Osteoblast (primary cell): ENCODE measurements at regions not wholly inside any gene's neighbourhood (a gene's known extent, or its start where the extent isn't known, plus 50 kb on each side); places are given as distances from the start of the nearest gene placed in this dataset.

ENCODE experiments used
- DNase-seq: peaks from one replicate; pipeline ENCODE4 v3.0.0; 2011; ENCODE audit warnings: low spot score, mixed read lengths; ENCODE audit not compliant: insufficient read length; ENCODE audit errors: missing footprints
- H2AFZ ChIP-seq: 2 replicates; pipeline ENCODE4 v1.6.0; 2011; ENCODE audit warnings: mild to moderate bottlenecking, low read length
- H3K27ac ChIP-seq: 2 replicates; pipeline ENCODE4 v1.5.1; 2011; ENCODE audit warnings: mild to moderate bottlenecking, low read depth, low read length, moderate library complexity
- H3K27me3 ChIP-seq: 2 replicates; pipeline ENCODE4 v1.6.0; 2012; ENCODE audit warnings: mild to moderate bottlenecking, control low read depth, inconsistent platforms, low read length, moderate library complexity; ENCODE audit not compliant: insufficient read depth
- H3K36me3 ChIP-seq: 2 replicates; pipeline ENCODE4 v1.5.1; 2011; ENCODE audit warnings: mild to moderate bottlenecking, low read length, control low read depth, moderate library complexity; ENCODE audit not compliant: insufficient read depth
- H3K4me1 ChIP-seq: 2 replicates; pipeline ENCODE4 v1.5.1; 2011; ENCODE audit warnings: mild to moderate bottlenecking, low read length, control low read depth, moderate library complexity; ENCODE audit not compliant: insufficient read depth
- H3K4me2 ChIP-seq: 2 replicates; pipeline ENCODE4 v1.6.0; 2011; ENCODE audit warnings: mild to moderate bottlenecking, low read length; ENCODE audit not compliant: insufficient read depth
- H3K4me3 ChIP-seq: fragments of 200-600 bp; sonication (generic); 3 replicates; pipeline ENCODE4 v1.5.1; 2012; ENCODE audit warnings: mild to moderate bottlenecking, low read length, inconsistent platforms; ENCODE audit not compliant: insufficient read depth
- H3K79me2 ChIP-seq: 2 replicates; pipeline ENCODE4 v1.6.0; 2012; ENCODE audit warnings: mild to moderate bottlenecking, low read length, control low read depth, inconsistent platforms; ENCODE audit not compliant: insufficient read depth
- H3K9me3 ChIP-seq: 2 replicates; pipeline ENCODE4 v1.5.1; 2011; ENCODE audit warnings: low read depth, low read length, control low read depth
- H4K20me1 ChIP-seq: 2 replicates; pipeline ENCODE4 v1.6.0; 2012; ENCODE audit warnings: mild to moderate bottlenecking, low read length, control low read depth; ENCODE audit not compliant: insufficient read depth
- TF ChIP-seq, protein P1 (sequence below): IDR thresholded peaks from 2 replicates; pipeline ENCODE4 v1.5.1; 2011; ENCODE audit warnings: mild to moderate bottlenecking, low read depth, low read length, moderate library complexity; ENCODE audit errors: extremely low read depth

DNA sequence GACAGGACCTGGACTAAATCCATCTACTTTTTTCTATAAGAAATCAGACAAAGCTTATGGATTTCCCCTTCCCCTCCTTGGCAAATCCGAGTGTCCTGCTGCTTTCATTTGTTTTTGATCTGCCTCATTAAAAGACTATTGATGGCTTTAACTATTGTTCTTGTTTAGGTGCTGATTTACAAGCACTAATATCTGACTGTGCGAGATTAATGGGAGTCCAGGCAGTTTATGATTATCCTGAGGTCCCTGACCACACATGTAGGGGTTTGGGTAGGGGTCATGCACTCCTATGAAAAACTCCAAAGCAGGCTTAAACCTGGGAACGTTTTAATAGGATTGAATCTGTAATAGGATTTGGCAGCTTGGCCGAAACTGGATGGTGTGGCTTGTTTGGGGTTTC, 317.5 kb upstream of the POU3F2 start:
- Histone ChIP-seq H3K79me2 (no peaks in the 10 kb centered on the region), H3K27me3 (no peaks in the 10 kb centered on the region), H3K4me2 (no peak overlapping the region), H3K4me3 (no peak overlapping the region), H3K36me3 (no peaks in the 10 kb centered on the region), H3K9me3 (no peaks in the 10 kb centered on the region), H2AFZ (no peak overlapping the region), H4K20me1 (no peaks in the 10 kb centered on the region), H3K27ac (no peak overlapping the region), H3K4me1 (no peaks in the 10 kb centered on the region)
- DNase-seq: no peak
- TF ChIP-seq, protein P1, sequence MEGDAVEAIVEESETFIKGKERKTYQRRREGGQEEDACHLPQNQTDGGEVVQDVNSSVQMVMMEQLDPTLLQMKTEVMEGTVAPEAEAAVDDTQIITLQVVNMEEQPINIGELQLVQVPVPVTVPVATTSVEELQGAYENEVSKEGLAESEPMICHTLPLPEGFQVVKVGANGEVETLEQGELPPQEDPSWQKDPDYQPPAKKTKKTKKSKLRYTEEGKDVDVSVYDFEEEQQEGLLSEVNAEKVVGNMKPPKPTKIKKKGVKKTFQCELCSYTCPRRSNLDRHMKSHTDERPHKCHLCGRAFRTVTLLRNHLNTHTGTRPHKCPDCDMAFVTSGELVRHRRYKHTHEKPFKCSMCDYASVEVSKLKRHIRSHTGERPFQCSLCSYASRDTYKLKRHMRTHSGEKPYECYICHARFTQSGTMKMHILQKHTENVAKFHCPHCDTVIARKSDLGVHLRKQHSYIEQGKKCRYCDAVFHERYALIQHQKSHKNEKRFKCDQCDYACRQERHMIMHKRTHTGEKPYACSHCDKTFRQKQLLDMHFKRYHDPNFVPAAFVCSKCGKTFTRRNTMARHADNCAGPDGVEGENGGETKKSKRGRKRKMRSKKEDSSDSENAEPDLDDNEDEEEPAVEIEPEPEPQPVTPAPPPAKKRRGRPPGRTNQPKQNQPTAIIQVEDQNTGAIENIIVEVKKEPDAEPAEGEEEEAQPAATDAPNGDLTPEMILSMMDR: no peak

DNA sequence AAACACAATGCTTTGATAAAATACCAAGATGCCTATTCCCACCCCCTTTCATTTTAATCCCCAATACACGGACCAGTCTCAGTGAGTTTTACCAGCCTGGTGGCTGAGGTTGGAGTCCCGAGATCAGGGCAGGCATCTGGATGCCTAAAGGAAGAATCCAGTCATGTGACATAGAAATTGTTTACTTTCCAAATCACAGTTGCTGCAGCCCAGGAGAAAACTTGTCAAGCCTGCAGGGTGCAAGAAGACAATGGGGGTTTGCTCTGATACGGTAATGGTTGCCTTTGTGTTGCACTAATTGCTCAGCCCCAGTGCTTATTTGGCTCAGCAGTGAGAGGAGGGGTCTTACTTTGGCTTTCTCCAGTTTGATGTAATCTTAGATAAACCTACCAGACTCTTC, 308.5 kb upstream of the POU3F2 start:
- Histone ChIP-seq H2AFZ (no peak overlapping the region), H3K36me3 (no peaks in the 10 kb centered on the region), H3K9me3 (no peaks in the 10 kb centered on the region), H3K27ac (no peak overlapping the region), H3K4me3 (no peak overlapping the region), H3K27me3 (no peaks in the 10 kb centered on the region), H3K79me2 (no peaks in the 10 kb centered on the region), H3K4me1 (no peaks in the 10 kb centered on the region), H4K20me1 (no peaks in the 10 kb centered on the region), H3K4me2 (no peak overlapping the region)
- TF ChIP-seq, protein P1: no peak
- DNase-seq: no peak

DNA sequence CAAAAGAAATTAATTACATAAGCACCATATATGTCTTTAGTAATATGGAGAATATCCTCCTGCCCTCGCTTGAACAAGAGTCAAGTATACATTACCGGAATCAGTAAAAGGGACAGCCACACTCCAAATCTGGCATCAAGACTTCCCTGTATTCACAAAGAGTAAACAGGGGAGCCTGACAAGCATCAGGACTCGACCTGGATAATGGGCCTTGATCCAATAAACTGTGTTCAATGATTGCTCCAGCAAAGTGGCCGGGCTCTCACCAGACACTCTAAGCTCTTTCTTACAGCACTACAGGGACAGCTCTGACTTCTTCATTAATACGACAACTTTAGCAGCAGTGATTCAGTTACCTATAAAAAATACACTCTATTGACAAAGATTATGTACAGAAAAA, 307.9 kb upstream of the POU3F2 start:
- no peaks in the 10 kb centered on the region for H3K4me1 ChIP-seq
- DNase-seq: no peak
- no peak overlapping the region for H3K4me2 ChIP-seq
- H3K4me3 ChIP-seq: no peak overlapping the region
- no peak overlapping the region for H3K27ac ChIP-seq
- TF ChIP-seq, protein P1: no peak
- no peaks in the 10 kb centered on the region for H3K9me3 ChIP-seq
- no peaks in the 10 kb centered on the region for H3K79me2 ChIP-seq
- H4K20me1 ChIP-seq: no peaks in the 10 kb centered on the region
- no peak overlapping the region for H2AFZ ChIP-seq
- no peaks in the 10 kb centered on the region for H3K36me3 ChIP-seq
- no peaks in the 10 kb centered on the region for H3K27me3 ChIP-seq

DNA sequence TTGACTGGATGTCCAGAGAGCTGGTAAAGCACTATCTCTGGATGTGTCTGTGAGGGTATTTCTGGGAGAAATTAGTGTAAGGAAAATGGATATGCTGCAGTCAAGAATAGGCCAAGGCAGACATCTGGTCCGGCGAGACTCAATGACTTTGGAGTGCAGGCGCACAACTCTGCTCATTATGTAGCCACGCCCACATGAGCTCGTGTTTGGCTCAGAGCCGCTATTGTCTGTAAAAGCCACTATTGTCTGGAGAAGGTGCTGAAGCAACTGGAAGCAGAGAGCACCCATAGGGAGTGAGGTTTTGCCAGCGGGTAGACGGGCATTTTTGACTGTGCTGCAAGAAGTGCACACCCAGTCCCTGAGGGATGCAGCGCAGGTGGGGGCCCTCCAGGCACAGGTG, 305.0 kb upstream of the POU3F2 start:
- no peaks in the 10 kb centered on the region for H3K27me3 ChIP-seq
- H3K79me2 ChIP-seq: no peaks in the 10 kb centered on the region
- no peak overlapping the region for H2AFZ ChIP-seq
- no peak overlapping the region for H3K4me2 ChIP-seq
- no peaks in the 10 kb centered on the region for H3K9me3 ChIP-seq
- TF ChIP-seq, protein P1: no peak
- H3K27ac ChIP-seq: no peak overlapping the region
- no peaks in the 10 kb centered on the region for H4K20me1 ChIP-seq
- DNase-seq: no peak
- no peak overlapping the region for H3K4me3 ChIP-seq
- H3K36me3 ChIP-seq: no peaks in the 10 kb centered on the region
- H3K4me1 ChIP-seq: no peaks in the 10 kb centered on the region
